NCI-H1092 (cell line): ENCODE measurements at regions not wholly inside any gene's neighbourhood (a gene's known extent, or its start where the extent isn't known, plus 50 kb on each side); places are given as distances from the start of the nearest gene placed in this dataset.

Experiments
- DNase-seq: peaks from one replicate; lab custom pipeline; 2025; lab: John Stamatoyannopoulos, UW

- no peak for DNase-seq
These were observed 866.5 kb upstream of the MAP3K7 start for GRCh38 chr6:91453224-91453878.

DNA sequence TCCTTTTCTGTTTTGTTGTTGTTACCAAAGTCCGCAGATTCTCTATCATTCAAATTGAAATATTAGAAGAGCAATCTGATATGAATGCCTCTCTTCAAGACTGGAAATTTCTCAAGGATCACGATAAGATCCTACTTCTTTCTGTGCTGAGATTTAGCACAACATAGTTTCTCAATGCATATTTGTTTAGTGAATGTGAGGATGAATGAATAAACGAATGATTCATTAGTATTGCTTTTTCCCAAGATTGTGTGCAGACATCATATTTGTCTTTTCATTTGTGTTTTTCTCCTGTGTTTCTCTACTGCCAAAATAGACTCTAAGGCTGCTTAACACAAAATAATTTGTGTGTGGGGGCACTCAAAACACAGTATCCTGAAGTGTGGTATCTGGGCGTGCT lies 862.7 kb upstream of the MAP3K7 start:
- DNase-seq = no peak

- DNase-seq = no peak
These were observed 860.8 kb upstream of the MAP3K7 start for GRCh38 chr6:91447530-91448254.

DNA sequence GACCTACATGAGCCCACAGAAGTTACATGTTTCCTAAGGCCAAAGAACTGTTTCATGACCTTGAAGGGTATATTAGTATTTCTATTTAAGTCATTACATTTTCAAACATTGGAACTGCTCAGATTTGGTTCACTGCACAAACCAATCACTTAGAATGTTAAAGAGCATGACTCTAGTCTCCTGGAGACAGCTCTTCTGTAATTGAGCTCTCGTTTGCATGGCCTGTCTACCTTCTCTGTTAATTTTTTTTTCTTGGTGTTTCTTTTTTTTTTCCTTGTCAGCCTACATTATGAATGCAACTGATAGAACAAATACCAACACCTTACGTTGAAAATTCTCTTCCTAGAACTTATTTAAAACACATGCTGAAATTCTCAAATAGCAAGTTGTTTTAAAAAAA lies 860.2 kb upstream of the MAP3K7 start:
- DNase-seq = no peak

- DNase-seq = no peak
These were observed 856.5 kb upstream of the MAP3K7 start for GRCh38 chr6:91443405-91443804.

- no peak for DNase-seq
These were observed 855.5 kb upstream of the MAP3K7 start for GRCh38 chr6:91442342-91442741.

- no peak for DNase-seq
These were observed 851.7 kb upstream of the MAP3K7 start for GRCh38 chr6:91438570-91438969.

GRCh38 chr6:91437315-91437729 lies 850.5 kb upstream of the MAP3K7 start:
- DNase-seq = no peak

- DNase-seq = no peak
These were observed 849.6 kb upstream of the MAP3K7 start for GRCh38 chr6:91436448-91436847.

DNA sequence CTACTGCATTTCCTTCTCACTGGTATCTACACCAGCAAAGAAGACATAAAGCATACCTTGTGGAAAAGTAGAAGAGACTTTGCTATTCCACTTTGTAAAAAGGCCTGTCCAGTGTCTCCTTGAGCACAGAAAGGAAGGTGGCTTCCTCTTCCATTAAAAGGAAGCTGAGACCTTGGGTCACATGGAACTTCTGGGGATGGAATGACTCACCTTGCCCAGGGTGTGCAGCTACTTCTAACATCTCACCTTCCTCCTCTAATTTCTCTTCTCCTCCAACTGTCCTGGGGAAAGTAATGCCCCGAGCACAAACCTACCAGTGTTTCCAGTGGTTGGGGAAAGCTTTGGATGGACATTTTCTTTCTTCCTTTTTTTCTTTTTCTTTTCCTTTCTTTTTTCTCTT lies 848.8 kb upstream of the MAP3K7 start:
- DNase-seq = no peak

GRCh38 chr6:91434576-91434975 lies 847.7 kb upstream of the MAP3K7 start:
- no peak for DNase-seq

DNA sequence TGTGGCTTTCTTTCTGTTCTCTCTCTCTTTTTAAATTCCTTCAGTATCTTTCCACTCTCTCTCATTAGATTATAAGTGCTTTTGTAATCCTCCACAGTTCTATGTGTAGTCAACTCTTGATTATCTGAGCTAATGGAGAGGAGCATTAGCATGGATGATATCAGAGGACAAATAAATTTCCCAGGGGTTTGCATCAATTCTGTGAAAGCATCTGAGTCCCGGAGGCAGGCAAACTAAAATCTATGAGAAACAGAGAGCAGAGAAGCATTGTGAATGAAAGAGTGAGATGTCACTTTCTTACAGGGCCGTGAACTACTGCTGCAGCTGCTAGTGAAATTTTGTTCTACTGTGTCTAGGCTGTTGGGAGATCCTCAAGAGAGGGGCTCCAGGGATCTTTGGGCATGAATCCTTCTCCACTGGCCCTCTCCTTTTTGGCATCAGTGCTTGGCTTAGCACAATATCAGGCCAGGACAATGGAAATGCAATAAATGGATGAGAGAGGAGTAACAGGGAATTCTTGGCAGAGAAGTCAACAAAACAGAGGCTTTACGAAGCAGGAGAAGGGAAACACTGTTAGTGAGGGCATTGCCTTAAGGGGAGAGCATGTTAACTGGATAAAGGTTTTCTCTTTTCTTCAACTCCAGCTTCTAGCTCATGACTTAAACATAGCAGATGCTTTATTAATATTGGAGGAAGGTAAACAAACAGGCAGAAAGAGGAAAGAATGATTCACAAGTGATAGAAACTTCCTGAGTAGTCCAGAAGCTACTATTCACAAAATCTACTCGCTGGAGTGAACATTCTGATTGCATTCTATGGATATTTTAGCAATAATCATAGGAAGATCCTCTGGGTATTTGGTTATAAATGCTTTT lies 847.0 kb upstream of the MAP3K7 start:
- no peak for DNase-seq

GRCh38 chr6:91428953-91429560 lies 842.2 kb upstream of the MAP3K7 start:
- DNase-seq = no peak

DNA sequence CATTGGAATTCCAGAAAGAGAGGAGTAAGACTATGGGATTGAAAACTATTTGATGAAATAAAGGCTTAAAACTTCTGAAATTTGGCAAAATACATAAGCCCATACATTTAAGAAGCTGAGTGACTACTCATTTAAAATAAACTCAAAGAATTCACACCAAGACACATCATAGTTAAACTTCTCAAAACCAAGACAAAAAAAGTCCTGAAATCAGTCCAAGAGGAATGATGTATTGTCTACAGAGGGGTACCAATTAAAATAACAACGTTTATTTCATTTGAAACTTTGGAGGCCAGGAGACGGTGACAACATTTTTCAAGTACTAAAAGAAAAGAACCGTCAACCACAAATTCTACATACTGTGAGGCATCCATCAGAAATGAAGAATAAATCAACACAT lies 841.4 kb upstream of the MAP3K7 start:
- DNase-seq = no peak

DNA sequence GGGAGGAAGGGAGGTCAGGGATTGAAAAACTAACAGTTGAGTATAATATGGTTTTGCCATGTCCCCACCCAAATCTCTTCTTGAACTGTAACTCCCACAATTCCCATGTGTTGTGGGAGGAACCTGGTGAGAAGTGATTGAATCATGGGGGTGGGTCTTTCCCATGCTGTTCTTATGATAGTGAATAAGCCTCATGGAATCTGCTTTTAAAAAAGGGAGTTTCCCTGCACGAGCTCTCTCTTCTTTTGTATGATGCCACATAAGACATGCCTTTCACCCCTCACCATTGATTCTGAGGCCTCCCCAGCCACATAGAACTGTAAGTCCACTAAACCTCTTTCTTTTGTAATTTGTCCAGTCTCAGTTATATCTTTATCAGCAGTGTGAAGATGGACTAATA lies 833.4 kb upstream of the MAP3K7 start:
- no peak for DNase-seq

GRCh38 chr6:91415031-91415605 lies 828.2 kb upstream of the MAP3K7 start:
- no peak for DNase-seq

GRCh38 chr6:91412532-91412931 lies 825.7 kb upstream of the MAP3K7 start:
- DNase-seq = no peak

DNA sequence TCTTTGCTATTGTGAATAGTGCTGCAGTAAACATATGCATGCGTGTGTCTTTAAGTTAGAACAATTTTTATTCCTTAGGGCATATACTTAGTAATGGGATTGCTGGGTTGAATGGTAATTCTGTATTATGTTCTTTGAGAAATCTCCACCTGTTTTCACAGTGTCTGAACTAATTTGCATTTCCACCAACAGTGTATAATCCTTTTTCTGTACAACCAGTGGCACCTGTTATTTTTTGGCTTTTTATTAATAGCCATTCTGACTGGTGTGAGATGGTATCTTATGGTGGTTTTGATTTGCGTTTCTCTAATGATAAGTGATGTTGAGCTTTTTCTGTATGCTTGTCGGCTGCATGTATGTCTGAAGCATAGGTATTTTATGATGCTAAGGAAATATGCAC lies 820.8 kb upstream of the MAP3K7 start:
- DNase-seq = no peak

GRCh38 chr6:91392951-91393350 lies 806.1 kb upstream of the MAP3K7 start:
- DNase-seq = no peak

DNA sequence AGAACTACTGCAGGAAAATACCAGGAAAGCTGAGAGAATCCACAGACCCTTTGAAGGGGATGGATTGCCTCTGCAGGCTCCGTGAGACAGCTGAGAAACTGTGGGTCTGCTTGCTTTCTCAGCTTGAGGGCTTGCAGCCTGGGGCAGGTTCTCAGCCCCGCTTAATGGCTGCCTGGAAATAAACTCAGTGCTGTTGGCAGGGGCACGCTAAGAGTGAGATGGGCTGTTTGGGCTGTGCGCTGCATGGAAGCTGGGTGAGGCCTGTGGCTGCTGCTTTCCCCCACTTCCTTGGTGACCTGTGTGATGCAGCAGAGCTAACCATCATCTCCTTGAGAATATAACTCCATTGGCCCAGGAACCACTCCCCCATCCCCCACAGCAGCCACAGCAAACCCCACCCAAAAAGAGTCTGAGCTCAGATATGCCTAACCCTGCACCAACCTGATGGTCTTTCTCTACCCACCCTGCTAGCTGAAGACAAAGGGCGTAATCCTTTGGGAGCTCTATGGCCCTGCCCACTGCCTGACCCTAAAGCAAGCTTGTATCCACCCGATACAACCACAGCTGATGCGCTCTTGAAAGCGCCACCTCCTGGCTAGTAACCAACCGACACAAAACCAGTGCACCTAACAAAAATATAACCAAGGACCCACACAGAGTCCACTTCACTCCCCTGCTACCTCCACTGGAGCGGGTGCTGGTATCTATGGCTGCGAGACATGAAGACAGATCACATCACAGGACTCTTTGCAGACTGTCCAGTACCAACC lies 800.6 kb upstream of the MAP3K7 start:
- DNase-seq = no peak

- DNase-seq = no peak
These were observed 799.3 kb upstream of the MAP3K7 start for GRCh38 chr6:91386204-91386603.
